ENCODE measurements at regions not wholly inside any gene's neighbourhood (a gene's known extent, or its start where the extent isn't known, plus 50 kb on each side); places are given as distances from the start of the nearest gene placed in this dataset.

DNA sequence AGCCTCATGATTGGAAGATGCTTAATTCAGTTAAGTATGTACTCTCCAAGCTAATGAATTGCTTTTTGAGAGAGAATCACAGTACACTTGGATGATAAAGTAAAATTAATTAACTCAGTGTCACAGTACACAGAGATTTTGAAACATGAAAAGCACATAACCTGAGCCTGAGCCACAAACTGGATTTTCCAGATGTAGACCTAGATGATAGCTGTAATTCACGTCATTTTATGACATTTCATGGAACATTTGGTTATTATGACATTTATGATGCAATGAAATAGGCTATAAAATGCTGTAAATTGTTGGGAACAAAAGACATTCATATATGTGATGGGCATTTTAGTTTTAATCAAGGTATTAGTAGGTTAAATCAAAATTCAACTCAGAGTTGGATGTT, 983.7 kb downstream of the STPG2 start:
- ChIA-PET CTCF (no interaction called here), POLR2A (no interaction called here)
- H3K9me3 ChIP-seq (ENCODE audit: control insufficient read depth, insufficient read depth, low read depth, low read length) = no peaks in the 10 kb centered on the region
- DNase-seq (ENCODE audit: low read depth, low spot score) (no peak), ATAC-seq (no peak)
- no peak overlapping the region for H3K27ac ChIP-seq (ENCODE audit: low read length)
- H3K4me1 ChIP-seq (ENCODE audit: control insufficient read depth, insufficient read depth, low read length) = no peaks in the 10 kb centered on the region
- in situ Hi-C loops (cut with HindIII; ENCODE audit: low pct_unique_long_range_greater_than_20kb, low sequenced_read_pairs) = no loop called here
- H3K4me3 ChIP-seq (ENCODE audit: low read depth in 2 of 2, low read length in 2 of 2) = no peak overlapping the region
- no peaks in the 10 kb centered on the region for H3K36me3 ChIP-seq (ENCODE audit: control insufficient read depth, insufficient read depth, low read length)
- BruUV-seq (replicated peaks) = no TSS peak
- TF ChIP-seq SIN3A (IDR thresholded peaks at IDR 0.05; ENCODE audit: borderline replicate concordance, insufficient read depth, low read depth, low read length) = no peak
- no peak for TF ChIP-seq REST (IDR thresholded peaks at IDR 0.05; ENCODE audit: insufficient read depth in 1 of 2, low read depth in 2 of 2, low read length in 1 of 2)
- no peak for TF ChIP-seq POLR2AphosphoS5 (IDR thresholded peaks at IDR 0.05; ENCODE audit: low read depth, low read length)
- TF ChIP-seq CTCF (IDR thresholded peaks at IDR 0.05) = no peak
- no peak for TF ChIP-seq TCF7L2 (IDR thresholded peaks at IDR 0.05; ENCODE audit: low read depth, low read length)
- no peaks in the 10 kb centered on the region for H3K27me3 ChIP-seq (ENCODE audit: control insufficient read depth, insufficient read depth, low read length)
- intact Hi-C loops (cut with micrococcal nuclease; ENCODE audit: unreplicated experiment) = no loop called here

GRCh38 chr4:97185233-97185632, 958.0 kb downstream of the STPG2 start:
- Histone ChIP-seq H3K9me3 (ENCODE audit: control insufficient read depth, insufficient read depth, low read depth, low read length) (no peaks in the 10 kb centered on the region), H3K36me3 (ENCODE audit: control insufficient read depth, insufficient read depth, low read length) (no peaks in the 10 kb centered on the region), H3K27me3 (ENCODE audit: control insufficient read depth, insufficient read depth, low read length) (no peaks in the 10 kb centered on the region), H3K4me1 (ENCODE audit: control insufficient read depth, insufficient read depth, low read length) (no peaks in the 10 kb centered on the region), H3K27ac (ENCODE audit: low read length) (no peak overlapping the region), H3K4me3 (ENCODE audit: low read depth in 2 of 2, low read length in 2 of 2) (no peak overlapping the region)
- ChIA-PET CTCF (no interaction called here), POLR2A (no interaction called here)
- DNase-seq (ENCODE audit: low read depth, low spot score) (no peak), ATAC-seq (no peak)
- no TSS peak for BruUV-seq (replicated peaks)
- intact Hi-C loops (cut with micrococcal nuclease; ENCODE audit: unreplicated experiment) = no loop called here
- in situ Hi-C loops (cut with HindIII; ENCODE audit: low pct_unique_long_range_greater_than_20kb, low sequenced_read_pairs) = no loop called here
- TF ChIP-seq POLR2AphosphoS5 (IDR thresholded peaks at IDR 0.05; ENCODE audit: low read depth, low read length) (no peak), CTCF (IDR thresholded peaks at IDR 0.05) (no peak), TCF7L2 (IDR thresholded peaks at IDR 0.05; ENCODE audit: low read depth, low read length) (no peak), SIN3A (IDR thresholded peaks at IDR 0.05; ENCODE audit: borderline replicate concordance, insufficient read depth, low read depth, low read length) (no peak), REST (IDR thresholded peaks at IDR 0.05; ENCODE audit: insufficient read depth in 1 of 2, low read depth in 2 of 2, low read length in 1 of 2) (no peak)

Measured in Panc1 (cell line).